SK-N-SH treated with all-trans-retinoic acid at 6 μM for 48 hours (cell line): ENCODE measurements at regions not wholly inside any gene's neighbourhood (a gene's known extent, or its start where the extent isn't known, plus 50 kb on each side); places are given as distances from the start of the nearest gene placed in this dataset.

Source experiments
- ARNTL ChIP-seq: fragments of 450-650 bp; formaldehyde crosslinking; IDR thresholded peaks from 2 replicates; pipeline ENCODE4 v1.5.0; 2020; ENCODE audit warnings: low read depth, mild to moderate bottlenecking, moderate library complexity, borderline replicate concordance
- RARB ChIP-seq: fragments of 250-450 bp; sonication (Bioruptor Pico); IDR thresholded peaks from 2 replicates; pipeline ENCODE4 v1.8.0; 2021; ENCODE audit warnings: mild to moderate bottlenecking, moderate library complexity
- ZFP30 ChIP-seq: fragments of 450-650 bp; formaldehyde crosslinking; IDR thresholded peaks from 2 replicates; pipeline ENCODE4 v1.5.0; 2022; ENCODE audit warnings: mild to moderate bottlenecking, moderate library complexity
- ZNF8 ChIP-seq: fragments of 450-650 bp; formaldehyde crosslinking; IDR thresholded peaks from 2 replicates; pipeline ENCODE4 v1.5.0; 2020; ENCODE audit warnings: mild to moderate bottlenecking, moderate library complexity
- TF ChIP-seq, protein P1 (sequence below): fragments of 250-450 bp; sonication (Bioruptor Pico); IDR thresholded peaks from 2 replicates; pipeline ENCODE4 v1.5.0; 2020; ENCODE audit warnings: mild to moderate bottlenecking, moderate library complexity

DNA sequence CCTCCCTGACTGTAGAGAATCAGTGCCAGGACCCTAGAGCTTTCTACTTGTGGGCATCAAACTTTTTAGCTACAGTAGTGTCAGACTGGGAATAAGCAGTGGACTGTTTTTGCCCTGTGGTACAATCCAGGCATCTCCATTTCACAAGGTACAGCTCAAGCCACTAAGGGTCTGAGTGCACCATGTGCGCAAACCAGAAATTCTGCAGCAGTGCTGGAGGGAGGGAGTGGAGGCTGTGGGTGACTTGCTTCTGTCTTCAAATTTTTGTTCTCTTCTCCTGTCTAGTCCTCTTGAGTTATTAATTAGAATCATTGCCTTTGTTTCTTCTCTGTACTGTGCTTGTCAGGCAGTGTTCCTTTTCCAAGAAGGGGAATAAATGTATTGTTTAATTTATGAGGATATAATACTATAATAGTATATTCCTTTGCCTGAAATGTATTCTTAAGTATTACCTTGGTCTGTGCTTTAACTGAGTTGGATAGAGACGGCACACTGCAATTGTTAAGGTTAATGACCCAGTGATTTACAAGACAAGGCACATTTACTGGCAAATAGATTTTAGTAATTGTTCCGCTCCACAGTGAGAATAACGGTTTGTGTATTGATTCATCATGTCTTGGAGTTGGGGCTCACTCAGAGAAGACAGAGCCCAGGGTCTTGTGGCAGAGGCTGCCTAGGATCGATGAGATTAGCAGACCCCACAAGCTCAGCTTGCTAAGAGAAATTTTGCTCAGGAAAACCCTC is 390.6 kb upstream of the CFAP20DC start:
- TF ChIP-seq ARNTL (CRISPR knock-in tag): no peak
- no peak for TF ChIP-seq ZNF8 (CRISPR knock-in tag)
- TF ChIP-seq, protein P1, sequence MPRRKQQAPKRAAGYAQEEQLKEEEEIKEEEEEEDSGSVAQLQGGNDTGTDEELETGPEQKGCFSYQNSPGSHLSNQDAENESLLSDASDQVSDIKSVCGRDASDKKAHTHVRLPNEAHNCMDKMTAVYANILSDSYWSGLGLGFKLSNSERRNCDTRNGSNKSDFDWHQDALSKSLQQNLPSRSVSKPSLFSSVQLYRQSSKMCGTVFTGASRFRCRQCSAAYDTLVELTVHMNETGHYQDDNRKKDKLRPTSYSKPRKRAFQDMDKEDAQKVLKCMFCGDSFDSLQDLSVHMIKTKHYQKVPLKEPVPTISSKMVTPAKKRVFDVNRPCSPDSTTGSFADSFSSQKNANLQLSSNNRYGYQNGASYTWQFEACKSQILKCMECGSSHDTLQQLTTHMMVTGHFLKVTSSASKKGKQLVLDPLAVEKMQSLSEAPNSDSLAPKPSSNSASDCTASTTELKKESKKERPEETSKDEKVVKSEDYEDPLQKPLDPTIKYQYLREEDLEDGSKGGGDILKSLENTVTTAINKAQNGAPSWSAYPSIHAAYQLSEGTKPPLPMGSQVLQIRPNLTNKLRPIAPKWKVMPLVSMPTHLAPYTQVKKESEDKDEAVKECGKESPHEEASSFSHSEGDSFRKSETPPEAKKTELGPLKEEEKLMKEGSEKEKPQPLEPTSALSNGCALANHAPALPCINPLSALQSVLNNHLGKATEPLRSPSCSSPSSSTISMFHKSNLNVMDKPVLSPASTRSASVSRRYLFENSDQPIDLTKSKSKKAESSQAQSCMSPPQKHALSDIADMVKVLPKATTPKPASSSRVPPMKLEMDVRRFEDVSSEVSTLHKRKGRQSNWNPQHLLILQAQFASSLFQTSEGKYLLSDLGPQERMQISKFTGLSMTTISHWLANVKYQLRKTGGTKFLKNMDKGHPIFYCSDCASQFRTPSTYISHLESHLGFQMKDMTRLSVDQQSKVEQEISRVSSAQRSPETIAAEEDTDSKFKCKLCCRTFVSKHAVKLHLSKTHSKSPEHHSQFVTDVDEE (CRISPR knock-in tag): no peak
- TF ChIP-seq ZFP30 (CRISPR knock-in tag): no peak
- no peak for TF ChIP-seq RARB (CRISPR knock-in tag)
